Pancreas (tissue), 10 donors: ENCODE measurements at regions not wholly inside any gene's neighbourhood (a gene's known extent, or its start where the extent isn't known, plus 50 kb on each side); places are given as distances from the start of the nearest gene placed in this dataset.

Source experiments
- ATAC-seq, 4 donors: fragments of 200-7000 bp; cut with Tn5 transposase; one replicate each; pipeline versions ENCODE4 v1.8.0 to v1.9.1; 2020; ENCODE audit warnings: mild to moderate bottlenecking in 4 of 4, moderate library complexity in 4 of 4
- DNase-seq, 6 donors: peaks; one replicate each; pipeline ENCODE4 v3.0.0-alpha.2; 2020
- FAIRE-seq: peaks from 2 replicates; lab custom pipeline; 2012; peaks lifted over from hg19 to GRCh38; lab: Jason Lieb, UNC
- H3K27ac ChIP-seq, 4 donors: fragments of 200-600 bp; sonication (generic); 1 replicate in 3 of 4; 2 replicates in 1 of 4; pipeline versions ENCODE4 v1.5.0 to v1.8.0; 2020
- H3K27me3 ChIP-seq, 4 donors: fragments of 200-600 bp; one replicate each; pipeline ENCODE4 v1.8.0; 2021
- H3K36me3 ChIP-seq, 3 donors: fragments of 200-600 bp; sonication (generic) in 1 of 3; one replicate each; pipeline versions ENCODE4 v1.5.0 to v1.8.0; 2020 to 2021
- H3K4me1 ChIP-seq, 3 donors: fragments of 200-600 bp; one replicate each; pipeline ENCODE4 v1.8.0; 2021
- H3K4me3 ChIP-seq, 4 donors: fragments of 200-600 bp; sonication (generic) in 2 of 4; one replicate each; pipeline versions ENCODE4 v1.5.0 to v1.8.0; 2020 to 2021
- H3K9me3 ChIP-seq, 4 donors: fragments of 200-600 bp; one replicate each; pipeline ENCODE4 v1.8.0; 2021
- CTCF ChIP-seq, 4 donors: fragments of 200-600 bp; sonication (generic) in 3 of 4; IDR thresholded peaks; one replicate each; pipeline versions ENCODE4 v1.5.0 to v1.8.0; 2021; ENCODE audit warnings: antibody characterized with exemption in 4 of 4
- WGBS, 2 donors: extraction: QIAGEN DNeasy Blood & Tissue Kit; methylation state at CpG; one replicate each; pipeline ENCODE4 v1.1.7; 2013; 5-methylcytosine and 5-hydroxymethylcytosine counted together
- intact Hi-C, 3 donors: fragments of 100-400 bp; cut with DNase I; formaldehyde crosslinking; loops; one replicate each; pipeline versions ENCODE4 v1.11.1 to v1.14.2; 2022
- donor health status: healthy with polysubstance abuse.
- donor health status: DM: no; HTN: no; CAD: no; lungs with moderate emphysema.
- donor health status: DM: no; HTN: no; CAD: no.
- donor health status: control.
- donor health status: control.
- donor health status: Bipolar disorder and iron deficiency.
- donor health status: DM: yes; HTN: yes; CAD: no.
- donor health status: DM: no; HTN: no; CAD: no.
- donor health status: DM: no; HTN: no; CAD: no.
- donor health status: DM: yes; HTN: yes; CAD: no.

- intact Hi-C loops = no loop called here
- no peak for FAIRE-seq
Observed at GRCh38 chr6:169019727-169020491, 233.7 kb downstream of the THBS2 start.

DNA sequence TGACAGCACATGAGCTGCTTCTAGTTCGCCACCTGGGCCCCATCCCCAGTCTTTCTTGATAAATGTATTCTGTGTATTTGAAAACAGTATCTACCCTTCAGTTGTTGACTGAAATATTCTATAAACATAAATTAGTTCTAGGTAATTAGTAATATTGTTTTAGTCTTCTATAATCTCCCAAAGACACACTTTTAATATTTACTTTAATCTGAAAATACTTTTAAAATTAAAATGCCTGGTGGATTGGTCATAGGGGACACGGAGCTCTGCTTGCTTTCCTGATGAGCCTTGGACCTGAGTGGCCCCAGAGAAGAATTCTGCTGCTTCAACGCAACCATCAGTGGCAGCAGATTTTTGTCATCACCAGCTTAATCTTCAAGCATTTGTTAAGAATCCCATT lies 234.5 kb downstream of the THBS2 start:
- no peak overlapping the region for H3K27ac ChIP-seq
- H3K4me1 ChIP-seq = no peaks in the 10 kb centered on the region
- H3K4me3 ChIP-seq = no peak overlapping the region
- no peaks in the 10 kb centered on the region for H3K9me3 ChIP-seq
- 60 to 80% methylated on average over 3 of the region's 3 CpGs for WGBS, 2 donors
- H3K27me3 ChIP-seq = no peaks in the 10 kb centered on the region
- no peak for DNase-seq
- no peak for TF ChIP-seq CTCF (IDR thresholded peaks at IDR 0.05)
- no peak for ATAC-seq
- FAIRE-seq = no peak
- intact Hi-C loops = no loop called here
- H3K36me3 ChIP-seq = no peaks in the 10 kb centered on the region

More at GRCh38 chr6:169019727-169020491, 233.7 kb downstream of the THBS2 start:
- ATAC-seq (no peak), DNase-seq (no peak)
- Histone ChIP-seq H3K36me3 (no peaks in the 10 kb centered on the region), H3K4me1 (no peaks in the 10 kb centered on the region), H3K4me3 (no peak overlapping the region), H3K27me3 (no peaks in the 10 kb centered on the region), H3K9me3 (no peaks in the 10 kb centered on the region), H3K27ac (no peak overlapping the region)
- no peak for TF ChIP-seq CTCF (IDR thresholded peaks at IDR 0.05)
- 45 to 49% methylated on average over 9 of the region's 9 CpGs for WGBS, 2 donors

- intact Hi-C loops = no loop called here
Observed at GRCh38 chr6:169016758-169017157, 236.9 kb downstream of the THBS2 start.

DNA sequence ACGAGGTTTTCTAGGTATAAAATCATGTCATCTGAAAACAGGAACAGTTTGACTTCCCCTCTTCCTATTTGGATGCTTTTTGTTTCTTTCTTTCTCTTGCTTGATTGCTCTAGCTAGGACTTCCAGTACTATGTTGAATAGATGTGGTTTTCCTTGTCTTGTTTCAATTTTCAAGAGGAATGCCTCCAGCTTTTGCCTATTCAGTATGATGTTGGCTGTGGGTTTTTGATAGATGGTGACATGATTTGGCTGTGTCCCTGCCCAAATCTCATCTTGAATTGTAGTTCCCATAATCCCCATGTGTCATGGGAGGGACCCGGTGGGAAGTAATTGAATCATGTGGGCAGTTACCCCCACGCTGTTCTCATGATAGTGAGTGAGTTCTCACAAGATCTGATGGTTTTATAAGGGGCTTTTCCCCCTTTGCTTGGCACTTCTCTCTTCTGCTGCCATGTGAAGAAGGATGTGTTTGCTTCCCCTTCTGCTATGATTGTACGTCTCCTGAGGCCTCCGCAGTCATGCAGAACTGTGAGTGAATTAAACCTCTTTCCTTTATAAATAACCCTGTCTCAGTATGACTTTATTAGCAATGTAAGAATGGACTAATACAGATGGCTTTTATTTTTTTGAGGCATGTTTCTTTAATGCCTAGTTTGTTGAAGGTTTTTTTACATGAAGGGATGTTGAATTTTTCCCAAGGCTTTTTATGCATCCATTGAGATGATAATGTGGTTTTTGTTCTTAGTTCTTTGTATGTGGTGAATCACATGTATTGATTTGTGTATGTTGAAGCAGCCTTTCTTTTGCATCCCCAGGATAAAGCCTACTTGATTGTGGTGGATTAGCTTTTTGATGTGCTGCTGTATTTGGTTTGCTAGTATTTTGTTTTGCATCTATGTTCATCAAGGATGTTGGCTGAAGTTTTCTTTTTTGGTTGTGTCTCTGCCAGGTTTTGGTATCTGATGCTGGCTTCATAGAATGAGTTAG lies 239.1 kb downstream of the THBS2 start:
- FAIRE-seq = no peak
- intact Hi-C loops = no loop called here
- 60 to 69% methylated on average over 5 of the region's 5 CpGs for WGBS, 2 donors

More at GRCh38 chr6:169016758-169017157, 236.9 kb downstream of the THBS2 start:
- DNase-seq (no peak), FAIRE-seq (no peak), ATAC-seq (no peak)
- no peak for TF ChIP-seq CTCF (IDR thresholded peaks at IDR 0.05)
- no peak overlapping the region for H3K4me3 ChIP-seq
- H3K36me3 ChIP-seq = no peaks in the 10 kb centered on the region
- H3K4me1 ChIP-seq = no peaks in the 10 kb centered on the region
- H3K27me3 ChIP-seq = no peaks in the 10 kb centered on the region
- no peaks in the 10 kb centered on the region for H3K9me3 ChIP-seq
- H3K27ac ChIP-seq = no peak overlapping the region

More for the DNA sequence above, 239.1 kb downstream of the THBS2 start:
- no peaks in the 10 kb centered on the region for H3K36me3 ChIP-seq
- no peaks in the 10 kb centered on the region for H3K27me3 ChIP-seq
- no peak for ATAC-seq
- no peak for DNase-seq
- TF ChIP-seq CTCF (IDR thresholded peaks at IDR 0.05) = no peak
- no peaks in the 10 kb centered on the region for H3K9me3 ChIP-seq
- H3K4me3 ChIP-seq = no peak overlapping the region
- no peaks in the 10 kb centered on the region for H3K4me1 ChIP-seq
- H3K27ac ChIP-seq = no peak overlapping the region
